ENCODE measurements at regions not wholly inside any gene's neighbourhood (a gene's known extent, or its start where the extent isn't known, plus 50 kb on each side); places are given as distances from the start of the nearest gene placed in this dataset.

- no peak overlapping the region for H3K27ac ChIP-seq
- no peaks in the 10 kb centered on the region for H3K4me1 ChIP-seq
- TF ChIP-seq CTCF (IDR thresholded peaks at IDR 0.05) = no peak
- no peak for TF ChIP-seq POLR2A (IDR thresholded peaks at IDR 0.05)
- no peaks in the 10 kb centered on the region for H3K27me3 ChIP-seq
- no peaks in the 10 kb centered on the region for H3K36me3 ChIP-seq (ENCODE audit: low read depth, missing control alignments)
- intact Hi-C loops (cut with DNase I; ENCODE audit: low total_unique reads) = no loop called here
- no peaks in the 10 kb centered on the region for H3K9me3 ChIP-seq
- H3K4me3 ChIP-seq = no peak overlapping the region
- no peak for DNase-seq
These were observed 1176.2 kb downstream of the PCDH7 start for GRCh38 chr4:31896349-31896748.

GRCh38 chr4:31905363-31905762 lies 1185.2 kb downstream of the PCDH7 start:
- TF ChIP-seq CTCF (IDR thresholded peaks at IDR 0.05) (no peak), POLR2A (IDR thresholded peaks at IDR 0.05) (no peak)
- 82 to 85% methylated on average over 3 of the region's 3 CpGs for WGBS, 2 donors
- Histone ChIP-seq H3K36me3 (ENCODE audit: low read depth, missing control alignments) (no peaks in the 10 kb centered on the region), H3K27ac (no peak overlapping the region), H3K4me1 (no peaks in the 10 kb centered on the region), H3K9me3 (no peaks in the 10 kb centered on the region), H3K4me3 (no peak overlapping the region), H3K27me3 (no peaks in the 10 kb centered on the region)
- no peak for DNase-seq
- intact Hi-C loops (cut with DNase I; ENCODE audit: low total_unique reads) = no loop called here

GRCh38 chr4:31908261-31908660 lies 1188.1 kb downstream of the PCDH7 start:
- no peak for DNase-seq
- no peaks in the 10 kb centered on the region for H3K36me3 ChIP-seq (ENCODE audit: low read depth, missing control alignments)
- intact Hi-C loops (cut with DNase I; ENCODE audit: low total_unique reads) = no loop called here
- H3K4me1 ChIP-seq = no peaks in the 10 kb centered on the region
- H3K4me3 ChIP-seq = no peak overlapping the region
- WGBS, 2 donors = 65 to 71% methylated on average over 3 of the region's 3 CpGs
- no peaks in the 10 kb centered on the region for H3K9me3 ChIP-seq
- TF ChIP-seq CTCF (IDR thresholded peaks at IDR 0.05) (no peak), POLR2A (IDR thresholded peaks at IDR 0.05) (no peak)
- H3K27me3 ChIP-seq = no peaks in the 10 kb centered on the region
- no peak overlapping the region for H3K27ac ChIP-seq

- Histone ChIP-seq H3K4me3 (no peak overlapping the region), H3K4me1 (no peaks in the 10 kb centered on the region), H3K27me3 (no peaks in the 10 kb centered on the region), H3K9me3 (no peaks in the 10 kb centered on the region), H3K27ac (no peak overlapping the region), H3K36me3 (ENCODE audit: low read depth, missing control alignments) (no peaks in the 10 kb centered on the region)
- intact Hi-C loops (cut with DNase I; ENCODE audit: low total_unique reads) = no loop called here
- no peak for DNase-seq
- 83 to 100% methylated on average over 1 of the region's 1 CpG for WGBS, 2 donors
- no peak for TF ChIP-seq CTCF (IDR thresholded peaks at IDR 0.05)
- TF ChIP-seq POLR2A (IDR thresholded peaks at IDR 0.05) = no peak
These were observed 1197.2 kb downstream of the PCDH7 start for GRCh38 chr4:31917334-31917733.

- no peaks in the 10 kb centered on the region for H3K9me3 ChIP-seq
- no peaks in the 10 kb centered on the region for H3K27me3 ChIP-seq
- no peaks in the 10 kb centered on the region for H3K4me1 ChIP-seq
- intact Hi-C loops (cut with DNase I; ENCODE audit: low total_unique reads) = no loop called here
- WGBS, 2 donors = 46 to 69% methylated on average over 5 of the region's 5 CpGs
- TF ChIP-seq POLR2A (IDR thresholded peaks at IDR 0.05) (no peak), CTCF (IDR thresholded peaks at IDR 0.05) (no peak)
- no peak overlapping the region for H3K4me3 ChIP-seq
- DNase-seq = no peak
- no peaks in the 10 kb centered on the region for H3K36me3 ChIP-seq (ENCODE audit: low read depth, missing control alignments)
- H3K27ac ChIP-seq = no peak overlapping the region
These were observed 1198.7 kb downstream of the PCDH7 start for GRCh38 chr4:31918891-31919290.
